Astrocyte (in vitro differentiated cells and primary cell): ENCODE measurements at regions not wholly inside any gene's neighbourhood (a gene's known extent, or its start where the extent isn't known, plus 50 kb on each side); places are given as distances from the start of the nearest gene placed in this dataset.

ENCODE experiments used
- EZH2 ChIP-seq: IDR thresholded peaks from 2 replicates; pipeline ENCODE4 v1.6.1; 2012; ENCODE audit warnings: mild to moderate bottlenecking, low read length, inconsistent platforms; ENCODE audit not compliant: insufficient read depth
- TF ChIP-seq, protein P1 (sequence below): IDR thresholded peaks from 2 replicates; pipeline ENCODE4 v1.5.1; 2011; ENCODE audit warnings: low read depth, mild to moderate bottlenecking, inconsistent platforms, low read length, moderate library complexity; ENCODE audit not compliant: insufficient read depth

DNA sequence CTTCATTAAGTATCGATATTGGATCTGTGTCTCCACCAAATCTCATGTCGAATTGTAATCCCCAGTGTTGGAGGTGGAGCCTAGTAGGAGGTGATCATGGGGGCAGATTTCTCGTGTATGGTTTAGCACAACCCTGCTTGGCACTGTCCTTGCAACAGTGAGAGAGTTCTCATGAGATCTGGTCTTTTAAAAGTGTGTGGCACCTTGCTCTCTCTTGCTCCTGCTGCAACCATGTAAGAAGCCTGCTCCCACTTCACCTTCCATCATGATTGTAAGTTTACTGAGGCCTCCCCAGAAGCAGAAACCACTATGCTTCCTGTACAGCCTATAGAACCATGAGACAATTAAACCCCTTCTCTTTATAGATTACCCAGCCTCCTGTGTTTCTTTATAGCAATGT lies 424.4 kb downstream of the NPHP4 start:
- TF ChIP-seq, protein P1, sequence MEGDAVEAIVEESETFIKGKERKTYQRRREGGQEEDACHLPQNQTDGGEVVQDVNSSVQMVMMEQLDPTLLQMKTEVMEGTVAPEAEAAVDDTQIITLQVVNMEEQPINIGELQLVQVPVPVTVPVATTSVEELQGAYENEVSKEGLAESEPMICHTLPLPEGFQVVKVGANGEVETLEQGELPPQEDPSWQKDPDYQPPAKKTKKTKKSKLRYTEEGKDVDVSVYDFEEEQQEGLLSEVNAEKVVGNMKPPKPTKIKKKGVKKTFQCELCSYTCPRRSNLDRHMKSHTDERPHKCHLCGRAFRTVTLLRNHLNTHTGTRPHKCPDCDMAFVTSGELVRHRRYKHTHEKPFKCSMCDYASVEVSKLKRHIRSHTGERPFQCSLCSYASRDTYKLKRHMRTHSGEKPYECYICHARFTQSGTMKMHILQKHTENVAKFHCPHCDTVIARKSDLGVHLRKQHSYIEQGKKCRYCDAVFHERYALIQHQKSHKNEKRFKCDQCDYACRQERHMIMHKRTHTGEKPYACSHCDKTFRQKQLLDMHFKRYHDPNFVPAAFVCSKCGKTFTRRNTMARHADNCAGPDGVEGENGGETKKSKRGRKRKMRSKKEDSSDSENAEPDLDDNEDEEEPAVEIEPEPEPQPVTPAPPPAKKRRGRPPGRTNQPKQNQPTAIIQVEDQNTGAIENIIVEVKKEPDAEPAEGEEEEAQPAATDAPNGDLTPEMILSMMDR = no peak
- no peak for TF ChIP-seq EZH2
